ENCODE measurements at regions not wholly inside any gene's neighbourhood (a gene's known extent, or its start where the extent isn't known, plus 50 kb on each side); places are given as distances from the start of the nearest gene placed in this dataset.

DNA sequence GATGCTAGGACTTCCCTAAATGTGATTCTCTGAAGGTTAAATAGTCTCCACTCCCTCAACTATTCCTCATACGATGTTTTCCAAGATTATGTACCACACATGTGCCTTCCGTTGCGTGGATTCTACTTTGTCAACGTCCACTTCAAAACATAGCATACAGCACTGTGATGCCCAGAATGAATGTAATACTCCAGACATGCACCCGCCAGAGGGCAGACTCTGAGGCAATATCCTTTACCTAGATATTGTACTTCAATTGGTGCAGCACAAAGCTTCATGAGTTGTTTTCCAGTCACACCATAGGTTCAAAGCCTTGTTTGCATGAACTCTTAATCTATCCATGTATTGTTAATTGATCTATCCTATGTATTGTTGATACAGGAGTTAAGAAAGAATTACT is 201.0 kb upstream of the NABP1 start:
- no peaks in the 10 kb centered on the region for H3K36me3 Mint-ChIP-seq (ENCODE audit: low read depth)
- DNase-seq (ENCODE audit: low spot score) = no peak
- H3K9me3 Mint-ChIP-seq = peaks cover 7% of the 10 kb centered on the region
- H3K4me1 Mint-ChIP-seq (ENCODE audit: low read depth) = no peaks in the 10 kb centered on the region
- H3K27me3 Mint-ChIP-seq (ENCODE audit: low read depth) = peaks cover 2% of the 10 kb centered on the region
- intact Hi-C loops (cut with micrococcal nuclease) = no loop called here
- H3K4me3 Mint-ChIP-seq (ENCODE audit: low read depth) = no peak overlapping the region
- H3K27ac Mint-ChIP-seq = no peak overlapping the region

GRCh38 chr2:191478799-191479679 is 198.9 kb upstream of the NABP1 start:
- H3K4me1 Mint-ChIP-seq (ENCODE audit: low read depth) = no peaks in the 10 kb centered on the region
- H3K27ac Mint-ChIP-seq = no peak overlapping the region
- no peaks in the 10 kb centered on the region for H3K36me3 Mint-ChIP-seq (ENCODE audit: low read depth)
- no peak overlapping the region for H3K4me3 Mint-ChIP-seq (ENCODE audit: low read depth)
- intact Hi-C loops (cut with micrococcal nuclease) = no loop called here
- peaks cover 23% of the 10 kb centered on the region for H3K9me3 Mint-ChIP-seq
- DNase-seq (ENCODE audit: low spot score) = no peak
- peaks cover 2% of the 10 kb centered on the region for H3K27me3 Mint-ChIP-seq (ENCODE audit: low read depth)

DNA sequence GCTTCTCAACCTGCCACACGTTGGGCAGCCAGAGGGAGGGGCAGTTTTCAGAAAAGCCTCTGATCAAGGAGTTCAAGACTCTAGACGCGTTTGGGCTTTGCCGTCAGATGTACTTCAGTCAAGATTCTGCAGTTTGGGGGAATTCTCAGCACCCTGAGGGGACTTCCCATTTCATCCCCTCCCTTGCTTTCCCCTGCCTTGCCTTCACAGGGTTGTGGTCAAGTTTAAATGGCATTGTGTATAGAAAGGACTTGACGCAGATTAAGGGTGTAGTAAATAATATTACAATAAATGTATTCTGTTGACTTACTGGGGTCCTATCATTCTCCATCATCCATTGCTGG is 198.3 kb upstream of the NABP1 start:
- DNase-seq (ENCODE audit: low spot score) = no peak
- H3K36me3 Mint-ChIP-seq (ENCODE audit: low read depth) = no peaks in the 10 kb centered on the region
- no peak overlapping the region for H3K27ac Mint-ChIP-seq
- no peaks in the 10 kb centered on the region for H3K4me1 Mint-ChIP-seq (ENCODE audit: low read depth)
- H3K9me3 Mint-ChIP-seq = peaks cover 23% of the 10 kb centered on the region
- intact Hi-C loops (cut with micrococcal nuclease) = no loop called here
- no peak overlapping the region for H3K4me3 Mint-ChIP-seq (ENCODE audit: low read depth)
- peaks cover 2% of the 10 kb centered on the region for H3K27me3 Mint-ChIP-seq (ENCODE audit: low read depth)

DNA sequence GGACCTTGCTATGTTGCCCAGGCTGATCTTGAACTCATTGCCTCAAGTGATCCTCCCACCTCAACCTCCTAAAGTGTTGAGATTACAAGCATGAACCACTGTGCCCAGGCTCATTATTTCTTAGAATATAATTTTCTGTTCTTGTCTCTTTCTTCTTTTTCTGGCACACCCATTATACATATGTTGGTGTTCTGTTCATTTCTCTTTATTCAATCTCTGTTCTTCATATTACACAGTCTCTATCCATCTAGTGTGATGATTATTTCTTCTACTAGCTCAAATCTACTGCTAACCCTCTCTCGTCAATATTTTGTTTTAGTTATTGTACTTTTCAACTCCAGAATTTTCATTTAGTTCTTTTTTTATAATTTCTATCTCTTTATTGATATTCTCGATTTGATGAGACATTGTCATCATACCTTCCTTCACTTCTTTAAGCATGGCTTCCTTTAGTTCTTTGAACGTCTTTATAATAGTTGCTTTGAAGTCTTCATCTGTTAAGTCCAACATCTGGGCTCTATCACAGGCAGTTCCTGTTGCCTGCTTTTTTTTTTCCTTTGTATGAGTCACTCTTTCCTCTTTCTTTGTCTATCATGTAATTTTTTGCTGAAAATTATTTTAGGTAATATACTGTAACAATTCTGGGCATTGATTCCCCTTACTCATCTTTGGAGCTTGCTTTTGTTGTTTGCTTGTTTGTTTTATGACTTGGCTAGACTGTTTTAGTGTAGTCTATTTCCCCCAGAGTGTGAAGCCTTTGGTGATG is 196.4 kb upstream of the NABP1 start:
- H3K4me1 Mint-ChIP-seq (ENCODE audit: low read depth) = no peaks in the 10 kb centered on the region
- H3K4me3 Mint-ChIP-seq (ENCODE audit: low read depth) = no peak overlapping the region
- DNase-seq (ENCODE audit: low spot score) = no peak
- H3K36me3 Mint-ChIP-seq (ENCODE audit: low read depth) = no peaks in the 10 kb centered on the region
- no peak overlapping the region for H3K27ac Mint-ChIP-seq
- H3K9me3 Mint-ChIP-seq = peaks cover 23% of the 10 kb centered on the region
- H3K27me3 Mint-ChIP-seq (ENCODE audit: low read depth) = peaks cover 2% of the 10 kb centered on the region
- intact Hi-C loops (cut with micrococcal nuclease) = no loop called here

DNA sequence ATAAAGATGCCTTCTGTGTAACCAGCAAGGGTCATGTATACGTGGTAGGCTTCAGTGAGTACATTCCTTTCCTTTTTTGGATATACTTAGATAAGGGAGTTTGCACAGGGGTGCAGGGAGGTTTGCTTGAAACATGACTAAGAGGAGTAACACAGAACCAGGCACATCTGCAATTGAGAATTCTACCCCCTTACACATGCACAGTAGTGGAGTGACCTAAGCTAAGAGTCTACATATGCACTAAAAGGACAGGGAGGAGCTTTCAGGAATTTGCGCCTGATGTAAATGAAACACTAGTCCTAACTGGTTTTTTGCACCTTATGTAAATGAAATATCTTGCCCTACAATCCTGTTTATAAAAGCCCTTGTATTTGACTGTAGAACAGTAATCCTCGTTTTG is 194.8 kb upstream of the NABP1 start:
- H3K4me1 Mint-ChIP-seq (ENCODE audit: low read depth) = no peaks in the 10 kb centered on the region
- no peak for DNase-seq (ENCODE audit: low spot score)
- H3K9me3 Mint-ChIP-seq = peaks cover 23% of the 10 kb centered on the region
- no peaks in the 10 kb centered on the region for H3K36me3 Mint-ChIP-seq (ENCODE audit: low read depth)
- intact Hi-C loops (cut with micrococcal nuclease) = no loop called here
- H3K4me3 Mint-ChIP-seq (ENCODE audit: low read depth) = no peak overlapping the region
- H3K27ac Mint-ChIP-seq = no peak overlapping the region
- peaks cover 2% of the 10 kb centered on the region for H3K27me3 Mint-ChIP-seq (ENCODE audit: low read depth)

GRCh38 chr2:191486584-191487320 is 191.2 kb upstream of the NABP1 start:
- Mint-ChIP-seq H3K36me3 (ENCODE audit: low read depth) (no peaks in the 10 kb centered on the region), H3K27ac (no peak overlapping the region), H3K4me1 (ENCODE audit: low read depth) (no peaks in the 10 kb centered on the region), H3K27me3 (ENCODE audit: low read depth) (peaks cover 4% of the 10 kb centered on the region), H3K4me3 (ENCODE audit: low read depth) (no peak overlapping the region), H3K9me3 (peaks cover 17% of the 10 kb centered on the region)
- intact Hi-C loops (cut with micrococcal nuclease) = no loop called here
- DNase-seq (ENCODE audit: low spot score) = no peak

- no peak for DNase-seq (ENCODE audit: low spot score)
- Mint-ChIP-seq H3K4me1 (ENCODE audit: low read depth) (no peaks in the 10 kb centered on the region), H3K27ac (no peak overlapping the region), H3K27me3 (ENCODE audit: low read depth) (peaks cover 6% of the 10 kb centered on the region), H3K9me3 (peaks cover 5% of the 10 kb centered on the region), H3K4me3 (ENCODE audit: low read depth) (no peak overlapping the region), H3K36me3 (ENCODE audit: low read depth) (no peaks in the 10 kb centered on the region)
- intact Hi-C loops (cut with micrococcal nuclease) = no loop called here
Observed at GRCh38 chr2:191488135-191488534, 189.8 kb upstream of the NABP1 start.

DNA sequence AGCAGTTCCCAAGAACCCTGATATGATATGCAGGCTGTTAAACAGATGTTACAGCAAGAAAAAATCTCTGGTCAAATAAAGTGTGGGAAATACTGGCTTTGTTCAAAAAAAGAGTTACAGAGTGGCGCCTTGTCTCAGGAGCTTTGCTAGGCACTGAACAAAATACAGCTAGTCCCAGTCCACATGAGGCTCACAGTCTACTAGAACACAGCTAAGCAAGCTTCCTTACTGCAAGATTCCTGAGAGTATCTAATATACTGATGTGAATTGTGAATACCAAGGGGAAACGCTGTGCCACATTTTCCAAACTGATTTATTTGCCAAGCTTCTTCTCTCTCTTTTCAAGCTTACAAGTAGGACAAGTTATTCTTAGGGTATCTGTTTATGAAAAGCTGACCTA is 188.8 kb upstream of the NABP1 start:
- no peak for DNase-seq (ENCODE audit: low spot score)
- H3K36me3 Mint-ChIP-seq (ENCODE audit: low read depth) = no peaks in the 10 kb centered on the region
- H3K9me3 Mint-ChIP-seq = no peaks in the 10 kb centered on the region
- H3K4me3 Mint-ChIP-seq (ENCODE audit: low read depth) = no peak overlapping the region
- intact Hi-C loops (cut with micrococcal nuclease) = no loop called here
- peaks cover 10% of the 10 kb centered on the region for H3K27me3 Mint-ChIP-seq (ENCODE audit: low read depth)
- H3K27ac Mint-ChIP-seq = no peak overlapping the region
- H3K4me1 Mint-ChIP-seq (ENCODE audit: low read depth) = no peaks in the 10 kb centered on the region

DNA sequence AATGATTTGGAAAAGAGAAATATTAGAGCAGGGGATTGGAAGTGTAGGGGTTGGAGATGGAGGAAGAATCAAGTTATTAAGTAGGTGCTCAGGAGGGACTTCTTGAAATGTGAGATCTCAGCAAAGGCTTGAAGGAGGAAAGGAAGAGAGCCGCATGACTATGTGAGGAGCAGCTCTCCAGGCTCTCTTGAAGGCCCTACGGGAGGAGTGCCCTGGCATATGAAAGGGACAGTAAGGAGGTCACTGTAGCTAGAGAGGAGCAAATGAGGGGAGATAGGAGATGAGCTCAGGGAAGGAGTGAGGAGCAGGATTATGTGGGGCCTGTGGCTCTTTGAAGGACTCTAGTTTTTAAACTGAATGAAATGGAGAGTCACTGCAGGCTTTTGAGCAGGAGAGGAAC is 181.1 kb upstream of the NABP1 start:
- H3K36me3 Mint-ChIP-seq (ENCODE audit: low read depth) = no peaks in the 10 kb centered on the region
- no peaks in the 10 kb centered on the region for H3K4me1 Mint-ChIP-seq (ENCODE audit: low read depth)
- no peak overlapping the region for H3K4me3 Mint-ChIP-seq (ENCODE audit: low read depth)
- no peak for DNase-seq (ENCODE audit: low spot score)
- H3K9me3 Mint-ChIP-seq = no peaks in the 10 kb centered on the region
- H3K27ac Mint-ChIP-seq = no peak overlapping the region
- H3K27me3 Mint-ChIP-seq (ENCODE audit: low read depth) = peaks cover 23% of the 10 kb centered on the region
- intact Hi-C loops (cut with micrococcal nuclease) = no loop called here

DNA sequence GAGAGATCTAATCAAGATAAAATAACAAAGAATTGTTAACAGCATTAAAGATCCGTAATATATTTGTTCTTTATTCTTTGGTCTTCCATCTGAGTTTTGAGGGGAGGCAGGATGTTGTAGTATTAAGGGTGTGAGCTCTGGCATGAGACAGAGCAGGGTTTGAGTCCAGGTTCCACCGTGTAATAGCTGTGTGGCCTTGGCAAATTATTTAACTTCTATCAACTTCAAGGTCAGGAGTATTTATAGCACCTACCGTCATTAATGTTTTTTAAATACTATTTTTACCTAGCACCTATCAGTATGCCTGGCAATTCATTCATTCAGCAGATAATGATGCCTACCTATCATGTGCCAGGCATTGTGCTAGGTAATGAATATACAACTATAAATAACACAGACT is 180.1 kb upstream of the NABP1 start:
- Mint-ChIP-seq H3K27ac (no peak overlapping the region), H3K4me3 (ENCODE audit: low read depth) (no peak overlapping the region), H3K4me1 (ENCODE audit: low read depth) (no peaks in the 10 kb centered on the region), H3K36me3 (ENCODE audit: low read depth) (no peaks in the 10 kb centered on the region), H3K27me3 (ENCODE audit: low read depth) (peaks cover 22% of the 10 kb centered on the region), H3K9me3 (no peaks in the 10 kb centered on the region)
- no peak for DNase-seq (ENCODE audit: low spot score)
- intact Hi-C loops (cut with micrococcal nuclease) = no loop called here

DNA sequence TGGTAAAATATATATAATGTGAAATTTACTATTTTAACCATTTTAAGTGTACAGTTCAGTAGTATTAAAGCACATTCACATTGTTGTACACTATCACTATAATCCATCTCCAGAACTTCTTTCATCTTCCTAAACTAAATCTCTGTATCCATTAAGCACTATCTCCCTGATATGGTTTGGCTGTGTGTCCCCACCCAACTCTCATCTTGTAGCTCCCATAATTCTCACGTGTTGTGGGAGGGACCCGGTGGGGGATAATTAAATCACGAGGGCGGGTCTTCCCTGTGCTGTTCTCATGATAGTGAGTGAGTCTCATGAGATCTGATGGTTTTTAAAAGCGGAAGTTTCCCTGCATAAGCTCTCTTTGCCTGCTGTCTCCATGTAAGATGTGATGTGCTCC is 178.9 kb upstream of the NABP1 start:
- DNase-seq (ENCODE audit: low spot score) = no peak
- H3K36me3 Mint-ChIP-seq (ENCODE audit: low read depth) = no peaks in the 10 kb centered on the region
- no peaks in the 10 kb centered on the region for H3K9me3 Mint-ChIP-seq
- no peak overlapping the region for H3K27ac Mint-ChIP-seq
- peaks cover 19% of the 10 kb centered on the region for H3K27me3 Mint-ChIP-seq (ENCODE audit: low read depth)
- intact Hi-C loops (cut with micrococcal nuclease) = no loop called here
- H3K4me3 Mint-ChIP-seq (ENCODE audit: low read depth) = no peak overlapping the region
- H3K4me1 Mint-ChIP-seq (ENCODE audit: low read depth) = no peaks in the 10 kb centered on the region

DNA sequence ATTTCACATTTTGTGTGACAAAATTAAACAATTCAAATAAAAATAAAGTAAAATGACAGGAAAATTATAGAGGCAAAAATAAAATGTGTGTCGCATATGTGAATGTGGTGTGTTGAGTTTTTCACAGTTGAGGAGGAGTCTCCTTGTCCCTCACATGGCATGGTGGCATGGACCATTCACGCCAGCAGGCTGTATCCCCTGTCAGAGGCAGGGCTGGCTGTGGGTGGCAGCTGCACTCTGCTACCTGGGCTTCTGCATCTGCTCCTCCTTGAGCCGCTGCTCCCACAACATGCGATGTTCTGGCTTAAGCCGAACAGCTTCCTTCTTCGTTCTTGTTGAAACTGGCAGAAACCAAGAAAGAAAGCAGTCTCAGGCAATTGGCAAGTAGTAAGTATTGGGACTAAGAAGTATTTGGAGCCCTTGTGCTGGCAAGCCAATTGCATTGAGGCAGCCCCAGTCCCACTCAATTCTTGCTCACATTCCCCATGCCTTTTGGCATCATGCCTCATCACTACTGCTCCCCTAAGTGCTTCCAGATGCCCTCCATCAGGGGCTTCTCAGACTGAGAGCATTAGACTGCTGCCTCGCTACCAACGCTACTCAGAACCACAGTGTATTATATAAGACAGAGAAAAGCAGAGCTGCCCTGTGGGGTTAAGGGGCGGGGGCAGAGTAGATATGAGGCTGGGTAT is 177.9 kb upstream of the NABP1 start:
- no peak overlapping the region for H3K4me3 Mint-ChIP-seq (ENCODE audit: low read depth)
- H3K4me1 Mint-ChIP-seq (ENCODE audit: low read depth) = no peaks in the 10 kb centered on the region

More for the DNA sequence above, 177.9 kb upstream of the NABP1 start:
- Mint-ChIP-seq H3K27ac (no peak overlapping the region), H3K36me3 (ENCODE audit: low read depth) (no peaks in the 10 kb centered on the region), H3K9me3 (no peaks in the 10 kb centered on the region), H3K27me3 (ENCODE audit: low read depth) (peaks cover 15% of the 10 kb centered on the region)
- intact Hi-C loops (cut with micrococcal nuclease) = no loop called here
- DNase-seq (ENCODE audit: low spot score) = no peak
